ENCODE measurements at regions not wholly inside any gene's neighbourhood (a gene's known extent, or its start where the extent isn't known, plus 50 kb on each side); places are given as distances from the start of the nearest gene placed in this dataset.

- intact Hi-C loops (cut with DNase I) = no loop called here
Measured at GRCh38 chr12:14303661-14304155, 61.8 kb upstream of the ATF7IP start.

DNA sequence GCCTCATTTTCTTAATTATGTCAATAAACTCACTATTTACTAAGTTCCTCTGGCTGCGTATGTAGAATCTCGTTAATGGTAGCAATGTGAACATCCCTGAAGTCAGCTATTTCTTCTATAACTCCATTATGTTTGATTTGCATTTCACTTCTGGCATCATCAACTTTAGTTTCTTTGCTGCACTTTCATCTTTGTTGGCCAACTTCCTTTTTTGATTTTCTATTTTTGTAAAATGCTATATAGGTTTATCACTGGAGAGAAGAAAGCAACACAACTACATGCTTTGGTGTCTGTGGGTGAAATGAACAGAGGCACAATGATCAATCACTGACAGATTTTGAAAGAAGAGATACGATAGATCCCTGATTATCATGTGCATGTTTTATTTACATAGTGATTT, 58.5 kb upstream of the ATF7IP start:
- Histone ChIP-seq H3K36me3 (no peaks in the 10 kb centered on the region), H3K4me3 (replicated peaks in 1 of 3) (no peak overlapping the region), H3K9me3 (no peaks in the 10 kb centered on the region), H3K27ac (no peak overlapping the region), H3K4me1 (no peaks in the 10 kb centered on the region), H3K27me3 (no peaks in the 10 kb centered on the region)
- 96 to 99% methylated on average over 3 of the region's 3 CpGs for WGBS, 2 donors
- no peak for DNase-seq
- TF ChIP-seq POLR2A (IDR thresholded peaks at IDR 0.05) = no peak
- TF ChIP-seq, protein P1, sequence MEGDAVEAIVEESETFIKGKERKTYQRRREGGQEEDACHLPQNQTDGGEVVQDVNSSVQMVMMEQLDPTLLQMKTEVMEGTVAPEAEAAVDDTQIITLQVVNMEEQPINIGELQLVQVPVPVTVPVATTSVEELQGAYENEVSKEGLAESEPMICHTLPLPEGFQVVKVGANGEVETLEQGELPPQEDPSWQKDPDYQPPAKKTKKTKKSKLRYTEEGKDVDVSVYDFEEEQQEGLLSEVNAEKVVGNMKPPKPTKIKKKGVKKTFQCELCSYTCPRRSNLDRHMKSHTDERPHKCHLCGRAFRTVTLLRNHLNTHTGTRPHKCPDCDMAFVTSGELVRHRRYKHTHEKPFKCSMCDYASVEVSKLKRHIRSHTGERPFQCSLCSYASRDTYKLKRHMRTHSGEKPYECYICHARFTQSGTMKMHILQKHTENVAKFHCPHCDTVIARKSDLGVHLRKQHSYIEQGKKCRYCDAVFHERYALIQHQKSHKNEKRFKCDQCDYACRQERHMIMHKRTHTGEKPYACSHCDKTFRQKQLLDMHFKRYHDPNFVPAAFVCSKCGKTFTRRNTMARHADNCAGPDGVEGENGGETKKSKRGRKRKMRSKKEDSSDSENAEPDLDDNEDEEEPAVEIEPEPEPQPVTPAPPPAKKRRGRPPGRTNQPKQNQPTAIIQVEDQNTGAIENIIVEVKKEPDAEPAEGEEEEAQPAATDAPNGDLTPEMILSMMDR (IDR thresholded peaks at IDR 0.05) = no peak
- intact Hi-C loops (cut with DNase I) = no loop called here

More at GRCh38 chr12:14303661-14304155, 61.8 kb upstream of the ATF7IP start:
- Histone ChIP-seq H3K4me1 (no peaks in the 10 kb centered on the region), H3K36me3 (no peaks in the 10 kb centered on the region), H3K4me3 (replicated peaks in 1 of 3) (no peak overlapping the region), H3K27me3 (no peaks in the 10 kb centered on the region), H3K9me3 (no peaks in the 10 kb centered on the region), H3K27ac (no peak overlapping the region)
- TF ChIP-seq POLR2A (IDR thresholded peaks at IDR 0.05) = no peak
- TF ChIP-seq, protein P1 (IDR thresholded peaks at IDR 0.05) = no peak
- DNase-seq = no peak

GRCh38 chr12:14308516-14308915, 57.0 kb upstream of the ATF7IP start:
- 98 to 100% methylated on average over 4 of the region's 4 CpGs for WGBS, 2 donors
- no peaks in the 10 kb centered on the region for H3K27me3 ChIP-seq
- no peak for DNase-seq
- no peak overlapping the region for H3K27ac ChIP-seq
- no peaks in the 10 kb centered on the region for H3K4me1 ChIP-seq
- H3K4me3 ChIP-seq (replicated peaks in 1 of 3) = no peak overlapping the region
- intact Hi-C loops (cut with DNase I) = no loop called here
- no peaks in the 10 kb centered on the region for H3K36me3 ChIP-seq
- no peak for TF ChIP-seq POLR2A (IDR thresholded peaks at IDR 0.05)
- TF ChIP-seq, protein P1 (IDR thresholded peaks at IDR 0.05) = no peak
- no peaks in the 10 kb centered on the region for H3K9me3 ChIP-seq

GRCh38 chr12:14310866-14311265, 54.6 kb upstream of the ATF7IP start:
- no peaks in the 10 kb centered on the region for H3K9me3 ChIP-seq
- H3K4me3 ChIP-seq (replicated peaks in 1 of 3) = no peak overlapping the region
- H3K27me3 ChIP-seq = no peaks in the 10 kb centered on the region
- no peaks in the 10 kb centered on the region for H3K36me3 ChIP-seq
- no peak for TF ChIP-seq POLR2A (IDR thresholded peaks at IDR 0.05)
- TF ChIP-seq, protein P1 (IDR thresholded peaks at IDR 0.05) = no peak
- no peak overlapping the region for H3K27ac ChIP-seq
- intact Hi-C loops (cut with DNase I) = no loop called here
- 92 to 95% methylated on average over 1 of the region's 1 CpG for WGBS, 2 donors
- DNase-seq = no peak
- no peaks in the 10 kb centered on the region for H3K4me1 ChIP-seq

DNA sequence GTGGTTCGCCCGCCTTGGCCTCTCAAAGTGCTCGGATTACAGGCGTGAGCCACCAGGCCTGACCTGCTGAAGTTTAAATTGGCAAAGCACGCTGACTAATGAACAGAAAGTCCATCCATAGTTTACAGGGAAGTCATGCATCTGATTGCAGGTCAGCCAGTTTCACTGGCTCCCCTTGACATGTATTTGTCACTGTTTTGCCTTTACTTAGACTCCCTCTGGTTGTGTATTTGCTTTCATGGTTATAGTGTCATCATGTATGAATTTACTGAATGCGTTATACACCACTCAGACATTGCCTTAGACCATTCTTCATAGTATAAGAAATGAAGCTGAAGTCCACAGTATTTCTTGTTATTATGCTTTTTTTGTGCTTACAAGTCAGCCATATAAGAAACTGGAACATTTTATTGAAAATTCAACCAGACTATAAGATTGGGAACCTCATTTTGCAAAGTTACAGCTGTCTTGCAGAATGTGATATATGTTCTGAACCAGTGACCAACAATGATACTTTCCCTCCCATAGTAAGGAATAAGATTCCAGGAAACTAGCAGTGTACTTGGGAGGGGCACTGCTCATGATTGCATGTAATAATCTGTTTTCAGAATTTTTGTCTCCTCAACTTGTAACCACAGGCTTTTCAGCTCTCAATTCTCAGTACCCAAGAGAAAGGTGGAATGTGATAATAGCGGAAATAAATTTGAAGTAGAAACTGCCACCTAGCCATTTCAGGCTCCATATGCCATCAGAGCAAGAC, 51.9 kb upstream of the ATF7IP start:
- no peak for DNase-seq
- intact Hi-C loops (cut with DNase I) = no loop called here
- TF ChIP-seq, protein P1 (IDR thresholded peaks at IDR 0.05) = no peak
- no peak for TF ChIP-seq POLR2A (IDR thresholded peaks at IDR 0.05)
- Histone ChIP-seq H3K4me1 (no peaks in the 10 kb centered on the region), H3K27me3 (no peaks in the 10 kb centered on the region), H3K27ac (no peak overlapping the region), H3K36me3 (no peaks in the 10 kb centered on the region), H3K9me3 (no peaks in the 10 kb centered on the region), H3K4me3 (replicated peaks in 1 of 3) (no peak overlapping the region)
- 98 to 99% methylated on average over 7 of the region's 7 CpGs for WGBS, 2 donors

Measured in thyroid gland (tissue), 4 donors.